ENCODE measurements at regions not wholly inside any gene's neighbourhood (a gene's known extent, or its start where the extent isn't known, plus 50 kb on each side); places are given as distances from the start of the nearest gene placed in this dataset.
A peak's percentile ranks its signal among the peaks of the same experiment; 100 is the strongest.

- Mint-ChIP-seq H3K27me3 (ENCODE audit: low read depth in 3 of 3) (peaks cover 0 to 7% (median 1%) of the 10 kb centered on the region in 3 donors), H3K27ac (no peak overlapping the region), H3K4me3 (no peak overlapping the region), H3K36me3 (no peaks in the 10 kb centered on the region), H3K9me3 (peaks cover 0 to 9% (median 3%) of the 10 kb centered on the region in 7 donors), H3K4me1 (peaks cover 48% of the 10 kb centered on the region)
- H3K27me3 ChIP-seq (ENCODE audit: control insufficient read depth in 2 of 2, insufficient read depth in 2 of 2, low read length in 2 of 2) = no peaks in the 10 kb centered on the region
- H3K79me2 ChIP-seq (ENCODE audit: insufficient read depth, low read length) = no peaks in the 10 kb centered on the region
- no peak overlapping the region for H3K4me3 ChIP-seq (replicated peaks in 1 of 3; ENCODE audit: low read depth in 2 of 3, low read length in 3 of 3)
- intact Hi-C loops (cut with micrococcal nuclease) = no loop called here
- H3K9me3 ChIP-seq (replicated peaks in 1 of 2; ENCODE audit: control insufficient read depth in 1 of 2, insufficient read depth in 1 of 2, low read length in 2 of 2) = no peaks in the 10 kb centered on the region
- H3K27ac ChIP-seq (ENCODE audit: low read depth in 1 of 2, low read length in 2 of 2) = no peak overlapping the region
- no peaks in the 10 kb centered on the region for H3K36me3 ChIP-seq (replicated peaks in 1 of 2; ENCODE audit: control insufficient read depth in 1 of 2, insufficient read depth in 2 of 2, low read length in 2 of 2)
- no peak for DNase-seq
- no peak overlapping the region for H3K4me2 ChIP-seq (replicated peaks; ENCODE audit: extremely low read depth, low read length, poor library complexity, severe bottlenecking)
- no peaks in the 10 kb centered on the region for H4K20me1 ChIP-seq (ENCODE audit: insufficient read depth, low read length)
- WGBS (ENCODE audit: insufficient coverage) = no CpG with 5 or more reads among the region's 3 CpGs
- no peak for TF ChIP-seq CTCF (IDR thresholded peaks at IDR 0.05)
- H2AFZ ChIP-seq (ENCODE audit: insufficient read depth, low read depth, low read length, poor library complexity, severe bottlenecking) = no peak overlapping the region
- peaks cover 43 to 61% of the 10 kb centered on the region in 2 donors for H3K4me1 ChIP-seq (ENCODE audit: control insufficient read depth in 1 of 2, insufficient read depth in 2 of 2, low read length in 2 of 2)
- H3K9ac ChIP-seq (ENCODE audit: insufficient read depth, low read length, poor library complexity, severe bottlenecking) = no peak overlapping the region
Observed at GRCh38 chr4:180790471-180790870, 1452.7 kb upstream of the TENM3 start.

- no peak for TF ChIP-seq CTCF (IDR thresholded peaks at IDR 0.05)
- Histone ChIP-seq H3K9me3 (replicated peaks in 1 of 2; ENCODE audit: control insufficient read depth in 1 of 2, insufficient read depth in 1 of 2, low read length in 2 of 2) (no peaks in the 10 kb centered on the region), H4K20me1 (ENCODE audit: insufficient read depth, low read length) (no peaks in the 10 kb centered on the region), H2AFZ (ENCODE audit: insufficient read depth, low read depth, low read length, poor library complexity, severe bottlenecking) (no peak overlapping the region), H3K9ac (ENCODE audit: insufficient read depth, low read length, poor library complexity, severe bottlenecking) (no peak overlapping the region), H3K79me2 (ENCODE audit: insufficient read depth, low read length) (no peaks in the 10 kb centered on the region), H3K27ac (ENCODE audit: low read depth in 1 of 2, low read length in 2 of 2) (peak overlapping the region in 1 of 2 donors; percentile 35), H3K27me3 (ENCODE audit: control insufficient read depth in 2 of 2, insufficient read depth in 2 of 2, low read length in 2 of 2) (no peaks in the 10 kb centered on the region), H3K36me3 (replicated peaks in 1 of 2; ENCODE audit: control insufficient read depth in 1 of 2, insufficient read depth in 2 of 2, low read length in 2 of 2) (no peaks in the 10 kb centered on the region), H3K4me1 (ENCODE audit: control insufficient read depth in 1 of 2, insufficient read depth in 2 of 2, low read length in 2 of 2) (peaks cover 43 to 61% of the 10 kb centered on the region in 2 donors), H3K4me2 (replicated peaks; ENCODE audit: extremely low read depth, low read length, poor library complexity, severe bottlenecking) (peak overlapping the region; percentile 17), H3K4me3 (replicated peaks in 1 of 3; ENCODE audit: low read depth in 2 of 3, low read length in 3 of 3) (peak overlapping the region in 1 of 3 experiments; percentile 2)
- intact Hi-C loops (cut with micrococcal nuclease) = no loop called here
- peaks cover 48% of the 10 kb centered on the region for H3K4me1 Mint-ChIP-seq
- peaks cover 0 to 9% (median 3%) of the 10 kb centered on the region in 7 donors for H3K9me3 Mint-ChIP-seq
- H3K4me3 Mint-ChIP-seq = no peak overlapping the region
- peak overlapping the region in 3 of 7 donors; percentile 38 to 61 (median 42) for H3K27ac Mint-ChIP-seq
- H3K36me3 Mint-ChIP-seq = no peaks in the 10 kb centered on the region
- peak in 1 of 3 donors; percentile 25 for DNase-seq
- H3K27me3 Mint-ChIP-seq (ENCODE audit: low read depth in 3 of 3) = peaks cover 0 to 2% (median 0%) of the 10 kb centered on the region in 3 donors
Observed at GRCh38 chr4:180792541-180792940, 1450.7 kb upstream of the TENM3 start.

Data from CD14-positive monocyte (primary cell).